HepG2 (cell line): ENCODE measurements at regions not wholly inside any gene's neighbourhood (a gene's known extent, or its start where the extent isn't known, plus 50 kb on each side); places are given as distances from the start of the nearest gene placed in this dataset.

ENCODE experiments used
- ATAC-seq: fragments of 200-7000 bp; cut with Tn5 transposase; 3 replicates; pipeline ENCODE4 v1.9.1; 2020; ENCODE audit warnings: mild to moderate bottlenecking, moderate library complexity
- BruUV-seq: library from RNA; stranded (reverse); fragments of 400-500 nt; replicated peaks from 2 replicates; lab custom pipeline; 2021; lab: Mats Ljungman, UMichigan
- CTCF ChIA-PET: fragments of 300-600 bp; formaldehyde crosslinking; extraction: SDS; loops from one replicate; lab custom pipeline; 2021; ENCODE audit warnings: low total read pairs, inconsistent platforms, low intra/inter-chr PET ratio; lab: Yijun Ruan, JAX
- POLR2A ChIA-PET: fragments of 350-600 bp; sonication (Branson Sonifier 250); formaldehyde crosslinking; loops from one replicate; lab custom pipeline; 2020; ENCODE audit warnings: antibody characterized with exemption, inconsistent platforms; lab: Yijun Ruan, JAX
- DNase-seq: peaks from one replicate; pipeline ENCODE4 v3.0.0-alpha.2; 2015; ENCODE audit warnings: low spot score
- FAIRE-seq: peaks from 3 replicates; lab custom pipeline; 2011; peaks lifted over from hg19 to GRCh38; lab: Jason Lieb, UNC
- H2AFZ ChIP-seq: one replicate; pipeline ENCODE4 v1.6.1; 2011; ENCODE audit warnings: low read length, inconsistent platforms
- H3K27ac ChIP-seq: fragments of 300-600 bp; 3 replicates; pipeline ENCODE4 v1.8.0; 2011; ENCODE audit warnings: mixed run types, mild to moderate bottlenecking, mixed read lengths, low read length, inconsistent platforms; ENCODE audit not compliant: insufficient read depth; ENCODE audit errors: extremely low read length
- H3K27me3 ChIP-seq, 2 experiments: fragments of 200-600 bp in 1 of 2; 2 replicates in 1 of 2; 3 replicates in 1 of 2; pipeline versions ENCODE4 v1.6.0 to v1.8.0; 2011; ENCODE audit warnings: low read length in 2 of 2, mild to moderate bottlenecking in 2 of 2, moderate library complexity in 2 of 2, inconsistent platforms in 1 of 2; ENCODE audit not compliant: insufficient read depth in 2 of 2, control insufficient read depth in 1 of 2
- H3K36me3 ChIP-seq, 2 experiments: fragments of 200-600 bp in 1 of 2; replicated peaks in 1 of 2; 2 replicates in 1 of 2; 3 replicates in 1 of 2; pipeline versions ENCODE4 v1.5.1 to v1.8.0; 2011; ENCODE audit warnings: low read length in 2 of 2, inconsistent platforms in 1 of 2; ENCODE audit not compliant: insufficient read depth in 2 of 2, control insufficient read depth in 1 of 2
- H3K4me1 ChIP-seq: 2 replicates; pipeline ENCODE4 v1.5.1; 2012; ENCODE audit warnings: low read length, inconsistent platforms; ENCODE audit not compliant: insufficient read depth
- H3K4me2 ChIP-seq: 2 replicates; pipeline ENCODE4 v1.6.0; 2011; ENCODE audit warnings: low read depth, low read length, inconsistent platforms
- H3K4me3 ChIP-seq, 3 experiments: fragments of 200-600 bp in 1 of 3; sonication (generic), shearing (Covaris generic) in 1 of 3; replicated peaks in 1 of 3; 2 replicates each; pipeline ENCODE4 v1.5.1; 2011 to 2016; ENCODE audit warnings: low read length in 3 of 3, inconsistent platforms in 2 of 3, low read depth in 2 of 3, mild to moderate bottlenecking in 2 of 3, control low read depth in 1 of 3, mixed read lengths in 1 of 3; ENCODE audit not compliant: insufficient read depth in 1 of 3
- H3K79me2 ChIP-seq: one replicate; pipeline ENCODE4 v1.6.1; 2011; ENCODE audit warnings: low read length, inconsistent platforms; ENCODE audit not compliant: insufficient read depth
- H3K9ac ChIP-seq: 2 replicates; pipeline ENCODE4 v1.6.0; 2011; ENCODE audit warnings: mild to moderate bottlenecking, low read depth, low read length, inconsistent platforms; ENCODE audit not compliant: insufficient read depth
- H3K9me3 ChIP-seq: 2 replicates; pipeline ENCODE4 v1.5.1; 2012; ENCODE audit warnings: mild to moderate bottlenecking, low read length
- H4K20me1 ChIP-seq: 2 replicates; pipeline ENCODE4 v1.6.0; 2011; ENCODE audit warnings: inconsistent platforms, mild to moderate bottlenecking, low read length, moderate library complexity; ENCODE audit not compliant: insufficient read depth
- GLI4 ChIP-seq: sonication (generic); formaldehyde crosslinking; IDR thresholded peaks from 2 replicates; pipeline ENCODE4 v1.5.1; 2020; ENCODE audit warnings: missing genetic modification reagents, mild to moderate bottlenecking, moderate library complexity, borderline replicate concordance
- RAD21 ChIP-seq: fragments of 450-650 bp; formaldehyde crosslinking; IDR thresholded peaks from 2 replicates; pipeline ENCODE4 v1.5.0; 2020; ENCODE audit warnings: mild to moderate bottlenecking
- RNF2 ChIP-seq: fragments of 450-650 bp; conservative IDR thresholded peaks from 2 replicates; pipeline ENCODE4 v1.6.1; 2016; ENCODE audit warnings: low read depth
- ZNF34 ChIP-seq: sonication (generic); formaldehyde crosslinking; IDR thresholded peaks from 2 replicates; pipeline ENCODE4 v1.4.0; 2020; ENCODE audit warnings: mild to moderate bottlenecking, missing genetic modification reagents, borderline replicate concordance
- ZNF75D ChIP-seq: sonication (generic); formaldehyde crosslinking; IDR thresholded peaks from 2 replicates; pipeline ENCODE4 v1.8.1; 2023; ENCODE audit warnings: missing genetic modification reagents, mild to moderate bottlenecking, borderline replicate concordance
- WGBS: methylation state at CpG from one replicate; pipeline ENCODE4 v1.1.6; 2017; ENCODE audit warnings: low lambda C conversion rate; 5-methylcytosine and 5-hydroxymethylcytosine counted together
- in situ Hi-C: cut with HindIII; loops from 2 replicates; pipeline ENCODE4 v1.10.0; 2017; ENCODE audit warnings: low pct_unique_long_range_greater_than_20kb; ENCODE audit not compliant: extremely low pct_ligation_motif_present
- intact Hi-C: fragments of 100-400 bp; cut with micrococcal nuclease; formaldehyde crosslinking; loops from one replicate; pipeline ENCODE4 v1.10.0; 2022; ENCODE audit not compliant: unreplicated experiment
- TF ChIP-seq, protein P1 (sequence below): sonication (generic); formaldehyde crosslinking; IDR thresholded peaks from 2 replicates; pipeline ENCODE4 v1.4.0; 2020; ENCODE audit warnings: missing genetic modification reagents
- TF ChIP-seq, protein P2 (sequence below): sonication (generic); formaldehyde crosslinking; conservative IDR thresholded peaks from 2 replicates; pipeline ENCODE4 v1.4.0; 2020; ENCODE audit warnings: missing genetic modification reagents

DNA sequence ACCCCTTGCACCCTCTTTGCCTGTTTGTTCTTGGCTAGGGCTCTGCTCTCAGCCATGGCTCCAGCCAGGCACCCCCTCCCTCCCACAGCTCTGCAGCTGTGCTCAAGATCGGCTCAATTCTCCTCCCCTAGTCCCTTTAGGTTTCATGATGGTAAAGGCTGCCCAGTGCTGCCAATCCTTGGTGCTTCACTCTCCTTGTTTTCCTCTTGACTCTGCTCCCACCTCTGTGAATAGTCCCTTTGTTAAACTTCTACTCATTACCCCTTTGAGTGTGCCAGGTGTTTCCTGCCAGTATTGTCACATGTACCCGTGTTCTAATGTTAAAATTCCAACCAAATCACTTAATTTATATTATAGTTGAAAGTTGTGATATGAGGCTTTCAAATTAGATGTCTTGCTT, 101.0 kb upstream of the CERS6 start:
- Histone ChIP-seq H3K79me2 (no peaks in the 10 kb centered on the region), H3K4me3 (no peak overlapping the region), H2AFZ (no peak overlapping the region), H4K20me1 (no peaks in the 10 kb centered on the region), H3K4me2 (no peak overlapping the region), H3K27ac (no peak overlapping the region), H3K9ac (no peak overlapping the region), H3K4me1 (peaks cover 17% of the 10 kb centered on the region), H3K27me3 (0 out of 5 replicates have a peak, but pooled peaks cover 0 to 5% of the 10 kb centered on the region in 2 experiments), H3K9me3 (no peaks in the 10 kb centered on the region), H3K36me3 (no peaks in the 10 kb centered on the region)
- CTCF ChIA-PET = no interaction called here
- intact Hi-C loops = no loop called here
- in situ Hi-C loops = no loop called here
- WGBS = under 1% methylated on average over 2 of the region's 2 CpGs
- POLR2A ChIA-PET = no interaction called here
- no TSS peak for BruUV-seq
- TF ChIP-seq RNF2 = no peak
- TF ChIP-seq, protein P1, sequence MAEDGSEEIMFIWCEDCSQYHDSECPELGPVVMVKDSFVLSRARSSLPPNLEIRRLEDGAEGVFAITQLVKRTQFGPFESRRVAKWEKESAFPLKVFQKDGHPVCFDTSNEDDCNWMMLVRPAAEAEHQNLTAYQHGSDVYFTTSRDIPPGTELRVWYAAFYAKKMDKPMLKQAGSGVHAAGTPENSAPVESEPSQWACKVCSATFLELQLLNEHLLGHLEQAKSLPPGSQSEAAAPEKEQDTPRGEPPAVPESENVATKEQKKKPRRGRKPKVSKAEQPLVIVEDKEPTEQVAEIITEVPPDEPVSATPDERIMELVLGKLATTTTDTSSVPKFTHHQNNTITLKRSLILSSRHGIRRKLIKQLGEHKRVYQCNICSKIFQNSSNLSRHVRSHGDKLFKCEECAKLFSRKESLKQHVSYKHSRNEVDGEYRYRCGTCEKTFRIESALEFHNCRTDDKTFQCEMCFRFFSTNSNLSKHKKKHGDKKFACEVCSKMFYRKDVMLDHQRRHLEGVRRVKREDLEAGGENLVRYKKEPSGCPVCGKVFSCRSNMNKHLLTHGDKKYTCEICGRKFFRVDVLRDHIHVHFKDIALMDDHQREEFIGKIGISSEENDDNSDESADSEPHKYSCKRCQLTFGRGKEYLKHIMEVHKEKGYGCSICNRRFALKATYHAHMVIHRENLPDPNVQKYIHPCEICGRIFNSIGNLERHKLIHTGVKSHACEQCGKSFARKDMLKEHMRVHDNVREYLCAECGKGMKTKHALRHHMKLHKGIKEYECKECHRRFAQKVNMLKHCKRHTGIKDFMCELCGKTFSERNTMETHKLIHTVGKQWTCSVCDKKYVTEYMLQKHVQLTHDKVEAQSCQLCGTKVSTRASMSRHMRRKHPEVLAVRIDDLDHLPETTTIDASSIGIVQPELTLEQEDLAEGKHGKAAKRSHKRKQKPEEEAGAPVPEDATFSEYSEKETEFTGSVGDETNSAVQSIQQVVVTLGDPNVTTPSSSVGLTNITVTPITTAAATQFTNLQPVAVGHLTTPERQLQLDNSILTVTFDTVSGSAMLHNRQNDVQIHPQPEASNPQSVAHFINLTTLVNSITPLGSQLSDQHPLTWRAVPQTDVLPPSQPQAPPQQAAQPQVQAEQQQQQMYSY (CRISPR knock-in tag) = peak; percentile 92
- TF ChIP-seq GLI4 (CRISPR knock-in tag) = no peak
- TF ChIP-seq RAD21 (CRISPR knock-in tag) = no peak
- TF ChIP-seq ZNF75D (CRISPR knock-in tag) = no peak
- no peak for TF ChIP-seq ZNF34 (CRISPR knock-in tag)
- TF ChIP-seq, protein P2, sequence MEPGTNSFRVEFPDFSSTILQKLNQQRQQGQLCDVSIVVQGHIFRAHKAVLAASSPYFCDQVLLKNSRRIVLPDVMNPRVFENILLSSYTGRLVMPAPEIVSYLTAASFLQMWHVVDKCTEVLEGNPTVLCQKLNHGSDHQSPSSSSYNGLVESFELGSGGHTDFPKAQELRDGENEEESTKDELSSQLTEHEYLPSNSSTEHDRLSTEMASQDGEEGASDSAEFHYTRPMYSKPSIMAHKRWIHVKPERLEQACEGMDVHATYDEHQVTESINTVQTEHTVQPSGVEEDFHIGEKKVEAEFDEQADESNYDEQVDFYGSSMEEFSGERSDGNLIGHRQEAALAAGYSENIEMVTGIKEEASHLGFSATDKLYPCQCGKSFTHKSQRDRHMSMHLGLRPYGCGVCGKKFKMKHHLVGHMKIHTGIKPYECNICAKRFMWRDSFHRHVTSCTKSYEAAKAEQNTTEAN (CRISPR knock-in tag) = no peak
- DNase-seq (no peak), FAIRE-seq (no peak), ATAC-seq (peak; percentile 24; the same call in 1 of the 3 replicates)
